GM21515 (cell line): ENCODE measurements at regions not wholly inside any gene's neighbourhood (a gene's known extent, or its start where the extent isn't known, plus 50 kb on each side); places are given as distances from the start of the nearest gene placed in this dataset.
"Not testable (repeated sequence)": the region's sequence is repeated elsewhere in the genome, so short reads cannot be mapped to it uniquely, and the experiment has no call there.

Experiments used
- ATAC-seq: cut with Tn5 transposase; IDR thresholded peaks from one replicate; pipeline ENCODE4 v1.9.1; 2021; ENCODE audit not compliant: unreplicated experiment

DNA sequence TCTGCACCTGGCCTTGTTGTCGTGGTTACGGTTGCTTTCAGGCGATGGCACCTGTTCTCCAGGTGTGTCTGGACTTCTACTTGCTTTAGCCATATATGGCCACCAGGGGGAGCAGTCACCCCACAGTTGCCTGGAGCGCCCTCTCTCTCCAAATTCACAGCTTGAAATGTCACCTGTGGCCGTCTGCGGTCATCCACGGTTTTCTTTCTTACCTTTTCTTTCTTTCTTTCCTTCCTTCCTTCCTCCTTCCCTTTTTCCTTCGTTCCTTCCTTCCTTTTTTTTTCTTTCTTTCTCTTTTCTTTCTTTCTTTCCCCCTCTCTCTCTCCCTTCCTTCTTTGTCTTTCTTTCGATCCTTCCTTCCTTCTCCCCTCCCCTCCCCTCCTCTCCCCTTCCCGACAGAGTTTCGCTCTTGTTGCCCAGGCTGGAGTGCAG, 150.5 kb upstream of the VKORC1L1 start:
- ATAC-seq: no peak

DNA sequence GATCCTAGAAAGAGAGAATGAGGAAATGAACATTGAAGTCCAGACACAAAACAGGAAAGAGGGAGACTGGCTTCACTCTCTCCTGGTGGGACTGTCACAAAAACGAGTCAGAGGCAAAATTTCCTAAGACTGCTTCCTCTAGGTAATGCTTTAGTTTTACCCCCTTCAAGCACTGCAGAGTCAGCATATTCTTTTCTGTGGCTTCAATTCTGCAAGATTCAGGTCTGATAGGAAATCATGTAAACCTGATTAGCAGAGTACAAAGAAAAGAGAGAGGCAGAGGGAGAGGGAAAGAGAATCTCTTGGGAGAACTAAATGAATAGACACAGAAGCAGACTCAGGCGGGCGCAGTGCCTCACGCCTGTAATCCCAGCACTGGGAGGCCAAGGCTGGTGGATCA, 145.7 kb upstream of the VKORC1L1 start:
- ATAC-seq: not testable (repeated sequence)

DNA sequence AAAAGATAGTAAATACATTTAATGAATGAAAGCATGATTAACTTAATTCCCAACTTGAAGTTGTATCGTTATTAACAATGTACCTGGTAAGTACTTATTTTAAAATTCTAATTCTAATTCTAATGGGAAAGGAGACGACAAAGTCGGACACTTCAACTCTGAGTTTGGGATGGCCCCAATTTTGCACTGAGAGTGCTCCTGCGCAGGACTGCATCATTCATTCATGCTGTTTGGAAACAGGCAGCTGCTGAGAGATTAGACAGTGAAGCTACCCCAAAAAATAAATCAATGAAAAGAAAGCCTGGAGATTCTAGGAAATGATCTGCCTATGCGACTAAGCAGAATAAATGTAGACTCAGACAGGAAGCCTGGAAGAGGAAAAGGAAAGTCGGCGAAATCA, 141.7 kb upstream of the VKORC1L1 start:
- no peak for ATAC-seq

DNA sequence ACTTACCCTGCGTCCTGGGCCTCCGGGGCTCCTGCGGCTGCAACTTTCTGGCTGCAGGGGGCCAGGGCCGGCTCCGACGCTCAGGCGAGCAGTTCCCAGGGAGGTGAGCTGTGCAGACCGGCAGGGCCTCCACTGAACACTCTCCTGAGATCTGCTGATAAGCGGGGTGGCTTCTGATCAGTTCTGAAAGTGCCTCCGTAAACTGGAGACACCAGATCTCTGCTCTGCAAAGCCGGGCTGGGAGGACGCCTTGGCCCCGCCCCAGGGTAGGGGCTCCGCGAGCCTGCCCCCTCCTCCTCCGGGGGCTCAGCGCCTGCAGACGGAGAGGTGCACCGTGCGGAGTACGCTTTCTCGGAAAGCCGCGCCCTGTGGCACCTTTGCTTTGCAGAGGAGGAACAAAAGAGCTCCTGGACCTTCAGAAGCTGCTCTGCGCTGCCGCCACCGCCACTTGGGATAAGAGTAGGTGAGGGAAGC, 141.3 kb upstream of the VKORC1L1 start:
- no peak for ATAC-seq

DNA sequence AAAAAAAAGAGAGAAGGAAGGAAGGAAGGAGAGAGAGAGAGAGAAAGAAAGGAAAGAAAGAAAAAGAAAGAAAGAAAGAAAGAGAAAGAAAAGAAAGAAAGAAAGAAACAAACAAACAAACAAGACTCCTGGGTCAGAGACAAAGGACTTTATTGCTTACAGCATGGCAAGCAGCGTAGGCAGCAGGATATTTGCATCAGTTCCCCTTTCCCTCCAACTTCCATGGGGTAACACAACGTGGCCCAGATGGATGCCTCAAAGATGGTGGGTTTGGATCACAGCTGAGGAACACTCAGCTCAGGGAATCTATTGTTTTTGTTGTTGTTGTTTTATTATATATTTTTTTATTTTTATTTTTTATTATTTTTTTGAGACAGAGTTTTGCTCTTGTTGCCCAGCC, 128.5 kb upstream of the VKORC1L1 start:
- no peak for ATAC-seq

DNA sequence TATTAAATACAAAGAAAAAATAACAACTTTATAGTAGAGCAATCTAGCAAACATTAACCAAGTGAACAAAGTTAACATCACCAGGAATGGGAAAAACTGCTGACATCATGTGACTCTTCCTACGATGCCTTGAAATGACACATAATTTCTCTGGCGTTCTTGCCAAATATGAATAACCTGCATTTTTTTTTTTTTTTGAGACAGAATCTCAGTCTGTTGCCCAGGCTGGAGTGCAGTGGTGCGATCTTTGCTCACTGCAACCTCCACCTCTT, 126.5 kb upstream of the VKORC1L1 start:
- ATAC-seq: no peak

DNA sequence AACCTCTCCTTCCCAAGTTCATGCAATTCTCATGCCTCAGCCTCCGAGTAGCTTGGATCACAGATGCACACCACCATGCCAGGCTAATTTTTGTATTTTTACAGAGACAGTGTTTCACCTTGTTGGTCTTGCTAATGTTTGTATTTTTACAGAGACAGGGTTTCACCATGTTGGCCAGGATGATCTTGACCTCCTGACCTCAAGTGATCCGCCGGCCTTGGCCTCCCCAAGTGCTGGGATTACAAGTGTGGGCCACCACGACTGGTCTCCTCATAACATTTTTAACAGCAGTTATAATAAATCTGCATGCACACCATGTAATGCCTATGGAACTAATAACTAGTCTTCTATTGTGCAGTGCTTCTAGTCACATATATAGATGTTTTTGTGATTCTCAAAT, 123.8 kb upstream of the VKORC1L1 start:
- no peak for ATAC-seq

DNA sequence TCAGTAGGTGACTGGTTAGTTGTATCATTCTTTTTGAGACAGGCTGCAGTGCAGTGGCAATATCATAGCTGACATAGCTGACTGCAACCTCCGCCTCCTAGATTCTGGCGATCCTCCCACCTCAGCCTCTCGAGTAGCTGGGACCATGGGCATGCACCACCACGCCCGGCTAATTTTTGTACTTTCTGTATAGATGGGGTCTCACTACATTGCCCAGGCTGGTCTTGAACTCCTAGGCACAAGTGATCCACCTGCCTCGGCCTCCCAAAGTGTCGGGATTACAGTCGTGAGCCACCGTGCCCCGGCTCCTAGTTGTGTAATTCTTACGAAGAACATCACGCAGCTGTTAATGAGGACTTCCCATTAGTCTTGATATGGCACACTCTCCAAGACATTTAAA, 123.4 kb upstream of the VKORC1L1 start:
- no peak for ATAC-seq

DNA sequence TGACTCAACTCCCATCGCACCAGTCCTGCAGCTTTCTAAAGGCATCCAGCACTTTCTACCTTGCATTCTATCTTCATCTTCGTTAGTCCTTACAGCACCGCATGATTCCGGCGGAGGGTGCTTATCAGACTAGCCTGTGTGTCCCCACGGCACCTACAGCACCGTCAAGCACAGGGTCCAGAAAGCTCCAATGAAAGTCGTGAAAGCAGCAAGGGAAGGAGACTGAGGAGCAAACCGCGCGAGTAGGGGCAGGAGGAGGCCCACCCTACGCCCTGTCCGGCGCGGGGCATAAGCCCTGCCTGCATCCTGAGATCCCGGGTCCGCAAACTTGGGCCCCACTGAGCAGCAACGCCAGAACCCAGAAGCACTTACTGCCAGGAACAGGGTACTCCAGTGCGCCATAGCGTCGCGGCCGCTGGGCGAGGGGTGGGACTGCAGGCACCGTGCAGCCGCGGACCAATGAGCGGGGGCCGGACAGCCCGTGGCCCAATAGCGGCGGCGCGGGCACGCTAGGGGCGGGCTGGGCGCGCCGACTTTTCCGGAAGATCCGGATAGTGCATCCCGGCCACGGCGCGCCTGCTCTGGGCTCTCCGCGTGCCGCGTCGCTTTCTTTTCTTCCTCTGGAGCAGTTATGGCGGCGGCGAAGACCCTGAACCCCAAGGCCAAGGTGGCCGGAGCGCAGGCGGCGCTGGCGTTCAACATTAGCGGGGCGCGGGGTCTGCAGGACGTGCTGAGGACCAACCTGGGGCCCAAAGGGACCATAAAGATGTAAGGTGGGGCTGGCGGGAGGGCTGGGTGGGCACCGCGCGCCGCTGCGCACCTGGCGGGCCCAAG, 122.1 kb upstream of the VKORC1L1 start:
- ATAC-seq: peak; percentile 99

DNA sequence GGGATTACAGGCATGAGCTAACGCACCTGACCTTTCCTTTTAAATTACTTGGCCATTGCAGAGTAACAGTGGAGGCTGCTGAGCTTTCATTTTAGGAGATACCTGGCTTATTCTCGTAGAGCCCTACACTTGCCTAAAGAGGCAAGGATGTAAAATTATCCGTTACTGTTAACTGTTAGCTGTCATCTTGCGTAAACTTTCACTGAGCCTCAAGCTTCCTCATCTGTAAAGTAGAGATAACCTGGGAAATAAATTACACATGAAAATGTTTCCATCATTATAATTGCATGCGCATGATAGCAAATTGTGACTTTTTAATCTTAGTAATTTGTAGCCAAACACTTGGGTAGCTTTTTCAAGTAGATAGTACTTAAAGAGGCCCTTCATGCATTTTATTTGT, 118.8 kb upstream of the VKORC1L1 start:
- ATAC-seq: not testable (repeated sequence)

DNA sequence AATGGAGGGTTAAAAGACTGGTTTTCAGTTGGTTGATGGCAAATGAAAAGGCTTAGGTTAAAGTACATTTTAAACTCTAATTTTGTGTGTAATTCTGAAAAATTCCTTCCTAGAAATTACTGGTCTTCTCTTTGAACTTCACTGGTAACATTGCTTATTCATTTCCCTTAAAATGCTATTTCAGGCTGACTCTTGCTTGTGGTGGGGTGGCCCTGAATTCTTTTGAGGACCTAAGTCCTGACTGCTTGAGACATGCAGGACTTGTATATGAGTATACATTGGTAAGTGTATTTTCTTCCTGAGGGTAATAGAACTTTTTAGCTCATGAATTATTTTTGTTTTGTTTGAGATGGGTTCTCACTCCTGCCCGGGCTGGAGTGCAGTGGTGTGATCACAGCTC, 113.9 kb upstream of the VKORC1L1 start:
- not testable (repeated sequence) for ATAC-seq

DNA sequence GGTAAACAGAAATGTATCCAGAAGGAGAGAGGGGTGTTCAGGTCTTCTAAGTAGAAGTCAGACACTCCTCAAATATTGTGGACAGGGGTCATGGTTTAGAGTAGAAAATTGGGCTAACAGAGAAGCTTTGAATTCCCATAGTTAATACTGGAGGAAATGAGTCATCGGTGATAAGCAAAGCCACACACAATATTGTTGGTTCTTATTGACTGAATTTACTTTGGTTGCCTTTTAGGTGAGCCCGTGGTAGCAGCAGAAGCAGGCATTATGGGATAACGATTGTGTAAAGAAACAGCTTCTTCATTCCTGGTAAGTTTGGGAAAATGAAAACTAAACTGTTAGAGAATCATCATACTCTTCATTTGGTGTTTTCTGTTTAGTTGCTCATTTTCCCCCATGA, 110.2 kb upstream of the VKORC1L1 start:
- not testable (repeated sequence) for ATAC-seq

DNA sequence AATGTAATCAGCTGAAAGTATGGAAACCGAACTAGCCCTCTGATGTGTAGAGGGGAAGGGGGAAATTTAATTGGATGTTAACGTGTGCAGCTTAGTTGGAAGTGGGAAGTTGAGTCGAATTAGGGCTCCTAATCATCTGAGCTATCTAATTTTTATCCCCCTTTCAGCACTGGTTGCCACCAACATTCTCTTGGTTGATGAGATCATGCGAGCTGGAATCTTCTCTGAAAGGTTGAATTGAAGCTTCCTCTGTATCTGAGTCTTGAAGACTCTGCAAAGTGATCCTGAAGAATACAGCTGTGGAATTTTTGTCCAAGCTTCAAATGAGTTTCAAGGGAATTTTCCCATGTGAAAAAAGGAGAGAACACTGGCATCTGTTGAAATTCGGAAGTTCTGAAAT, 109.8 kb upstream of the VKORC1L1 start:
- not testable (repeated sequence) for ATAC-seq

DNA sequence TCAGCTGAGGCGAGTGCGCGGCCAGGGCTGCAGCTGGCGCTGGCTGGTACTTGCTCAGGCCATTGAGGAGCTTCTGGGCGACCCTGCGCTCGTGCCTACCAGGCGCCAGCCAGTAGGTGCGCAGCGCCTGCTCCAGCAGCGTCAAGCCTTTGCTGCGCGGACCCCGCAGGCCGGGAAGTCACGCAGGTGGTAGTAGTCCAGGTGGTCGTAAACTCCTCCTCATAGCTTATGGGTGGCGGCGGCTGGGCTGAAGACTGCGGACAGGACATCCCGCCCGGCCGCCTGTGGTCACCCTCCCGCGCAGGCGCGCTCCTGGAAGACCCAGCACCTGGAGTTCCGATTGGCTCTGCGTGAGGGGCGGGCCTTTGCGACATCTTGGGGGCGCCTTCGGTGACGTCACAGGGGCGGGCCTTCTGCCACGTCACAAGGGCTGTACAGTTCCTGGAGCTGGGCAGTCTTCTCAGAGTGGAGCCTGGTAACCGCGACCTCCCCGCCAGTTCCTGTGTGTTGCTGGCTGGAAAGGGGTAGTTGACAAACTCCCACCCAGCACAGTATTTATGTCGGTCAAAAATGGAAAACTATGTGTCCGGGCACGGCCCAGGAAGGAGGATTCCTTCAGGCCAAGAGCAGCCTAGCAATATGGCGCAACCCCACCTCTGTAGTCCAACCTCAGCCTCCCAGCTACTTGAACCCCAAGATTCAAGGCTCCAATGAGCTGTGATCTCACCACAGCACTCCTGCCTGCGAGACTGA, 102.2 kb upstream of the VKORC1L1 start:
- ATAC-seq: peak; percentile 98

DNA sequence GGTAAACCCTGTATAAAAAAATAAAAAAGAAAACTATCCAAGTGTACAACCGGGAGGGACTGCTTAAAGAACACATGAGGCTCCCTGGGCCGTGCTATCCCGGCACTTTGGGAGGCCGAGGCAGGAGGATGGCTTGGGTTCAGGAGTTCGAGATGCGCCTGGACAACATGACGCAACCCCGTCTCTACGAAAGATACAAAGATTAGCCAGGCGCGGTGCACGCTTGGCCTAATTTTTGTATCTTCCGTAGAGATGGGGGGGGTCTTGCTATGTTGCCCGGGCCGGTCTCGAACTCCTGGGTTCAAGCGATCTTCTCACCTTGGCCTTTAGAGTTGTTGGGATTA, 101.7 kb upstream of the VKORC1L1 start:
- not testable (repeated sequence) for ATAC-seq

DNA sequence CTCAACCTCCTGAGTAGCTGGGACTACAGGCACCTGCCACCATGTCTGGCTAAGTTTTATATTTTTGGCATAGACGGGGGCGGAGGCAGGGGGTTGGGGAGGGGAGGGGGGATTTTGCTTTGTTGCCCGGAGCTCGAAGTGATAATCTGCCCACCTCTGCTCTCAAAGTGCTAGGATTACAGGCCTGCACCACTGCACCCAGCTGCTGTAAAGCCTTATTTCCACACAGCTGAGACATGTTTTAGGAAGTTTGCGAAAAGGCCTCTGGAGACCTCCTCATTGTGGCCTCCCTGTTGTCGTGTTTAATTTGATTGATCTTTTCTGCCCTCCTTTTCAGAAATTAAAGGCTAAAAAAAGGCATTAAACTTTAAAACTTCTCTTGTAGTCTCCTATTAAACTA, 96.2 kb upstream of the VKORC1L1 start:
- ATAC-seq: not testable (repeated sequence)

DNA sequence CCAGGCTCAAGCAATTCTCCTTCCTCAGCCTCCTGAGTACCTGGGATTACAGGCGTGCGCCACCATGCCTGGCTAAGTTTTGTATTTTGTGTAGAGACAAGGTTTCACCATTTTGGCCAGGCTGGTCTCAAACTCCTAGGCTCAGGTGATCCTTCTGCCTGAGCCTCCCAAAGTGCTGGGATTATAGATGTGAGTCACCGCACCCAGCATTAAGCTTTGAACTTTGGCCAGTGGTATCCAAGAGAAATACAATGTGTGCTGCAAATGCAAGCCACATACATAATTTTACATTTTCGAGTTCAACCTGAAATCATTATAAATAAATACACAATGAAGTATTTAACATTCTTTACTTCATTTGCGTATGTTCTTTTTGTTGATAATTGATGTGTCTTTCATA, 82.9 kb upstream of the VKORC1L1 start:
- not testable (repeated sequence) for ATAC-seq

DNA sequence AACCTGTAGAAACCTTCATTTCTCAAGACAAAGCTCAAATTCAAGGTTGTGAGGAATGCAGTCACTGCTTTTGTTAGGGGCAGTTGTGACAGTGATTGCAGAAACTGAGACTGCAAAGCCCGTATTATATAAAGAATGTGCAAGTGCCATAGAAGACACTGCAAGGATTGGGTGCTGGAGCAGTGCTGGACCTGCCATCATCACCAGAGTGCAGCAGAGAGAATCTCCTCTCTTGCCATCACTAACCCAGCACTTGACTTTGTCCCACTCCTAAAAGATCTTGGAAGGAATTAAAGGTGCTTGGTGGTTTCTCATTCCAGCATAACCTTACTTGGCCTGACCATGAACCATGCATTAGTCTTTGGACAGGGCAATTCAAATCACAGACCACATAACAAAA, 81.1 kb upstream of the VKORC1L1 start:
- ATAC-seq: not testable (repeated sequence)

DNA sequence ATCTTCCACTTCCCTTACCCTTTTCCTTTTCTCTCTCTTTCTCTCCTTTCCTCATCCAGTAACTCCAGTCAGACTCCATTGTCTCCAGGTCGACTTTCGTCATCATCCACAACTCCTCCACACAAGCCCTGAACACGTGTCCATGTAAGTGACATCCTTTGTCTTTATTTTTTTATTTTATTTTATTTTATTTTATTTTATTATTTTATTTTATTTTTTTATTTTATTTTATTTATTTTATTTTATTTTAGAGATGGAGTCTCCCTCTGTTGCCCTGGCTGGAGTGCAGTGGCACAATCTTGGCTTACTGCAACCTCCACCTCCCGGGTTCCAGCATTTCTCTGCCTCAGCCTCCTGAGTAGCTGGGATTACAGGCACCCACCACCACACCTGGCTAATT, 80.1 kb upstream of the VKORC1L1 start:
- ATAC-seq: not testable (repeated sequence)

DNA sequence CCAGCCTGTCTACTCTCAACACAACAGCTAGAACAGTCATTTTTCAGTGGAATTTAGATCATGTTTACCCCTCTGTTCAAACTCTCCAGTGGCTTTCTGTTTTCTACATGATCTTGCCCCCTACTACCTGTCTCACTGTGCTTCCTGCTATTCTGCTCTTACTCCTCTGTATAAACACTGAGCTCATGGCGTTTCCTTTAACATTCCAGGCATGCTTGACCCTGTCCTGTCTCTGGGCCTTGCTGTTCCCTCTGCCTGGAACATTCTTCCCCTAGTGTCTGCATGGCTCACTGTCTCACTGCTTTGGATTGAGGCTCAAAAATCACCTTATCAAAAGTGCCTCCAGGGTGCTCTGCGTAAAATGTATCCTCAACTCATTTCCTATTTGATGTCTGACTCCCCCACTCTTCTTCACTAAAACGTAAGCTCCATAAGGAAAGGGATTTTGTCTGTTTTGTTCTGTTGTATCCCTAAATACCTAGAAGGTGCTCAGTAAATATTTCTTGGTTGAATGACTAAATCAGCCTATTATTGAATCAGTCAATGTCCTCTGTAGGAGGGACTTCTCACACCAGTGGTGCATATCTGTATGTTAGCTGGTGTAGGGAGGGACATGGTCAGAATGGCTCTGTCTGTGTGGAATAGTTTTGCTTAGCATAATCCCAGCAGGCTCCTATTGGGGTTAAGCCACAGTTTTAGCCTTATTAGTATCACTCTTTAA, 78.0 kb upstream of the VKORC1L1 start:
- not testable (repeated sequence) for ATAC-seq

DNA sequence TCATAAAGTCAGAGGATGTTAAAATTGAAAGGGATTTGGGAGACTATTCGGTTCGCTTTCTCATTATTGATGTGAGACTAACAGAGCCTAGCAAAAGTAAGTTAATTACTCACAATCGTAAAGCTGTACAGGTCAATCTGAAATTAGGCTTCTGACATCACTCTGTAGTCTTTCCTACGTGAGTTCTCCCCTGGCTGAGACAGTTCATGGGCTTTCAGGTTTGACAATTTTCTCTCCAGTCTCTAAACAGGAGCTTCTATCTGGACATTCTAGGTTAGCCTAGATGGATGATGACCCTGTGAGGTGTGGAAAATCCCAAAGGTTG, 77.5 kb upstream of the VKORC1L1 start:
- not testable (repeated sequence) for ATAC-seq

DNA sequence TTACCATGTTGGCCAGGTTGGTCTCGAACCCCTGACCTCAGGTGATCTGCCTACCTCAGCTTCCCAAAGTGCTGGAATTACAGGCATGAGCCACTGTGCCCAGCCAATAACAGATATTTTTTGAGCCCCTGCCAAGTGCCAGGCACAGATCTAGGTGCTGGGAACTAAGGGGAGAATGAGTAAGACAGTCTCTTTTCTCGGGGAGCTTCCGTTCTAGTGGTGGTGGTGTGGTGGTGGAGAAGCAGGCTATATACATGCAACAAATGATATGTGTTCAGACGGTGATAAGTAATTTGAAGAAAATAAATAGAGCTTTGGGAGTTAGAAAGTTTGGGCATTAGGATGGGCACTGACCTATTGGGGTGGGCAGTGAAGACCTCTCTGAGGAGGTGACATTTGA, 76.7 kb upstream of the VKORC1L1 start:
- no peak for ATAC-seq
